HG02763 (cell line): ENCODE measurements at regions not wholly inside any gene's neighbourhood (a gene's known extent, or its start where the extent isn't known, plus 50 kb on each side); places are given as distances from the start of the nearest gene placed in this dataset.

ENCODE experiments used
- ATAC-seq: cut with Tn5 transposase; IDR thresholded peaks from one replicate; pipeline ENCODE4 v1.9.1; 2021; ENCODE audit warnings: mild to moderate bottlenecking, moderate library complexity; ENCODE audit not compliant: unreplicated experiment

DNA sequence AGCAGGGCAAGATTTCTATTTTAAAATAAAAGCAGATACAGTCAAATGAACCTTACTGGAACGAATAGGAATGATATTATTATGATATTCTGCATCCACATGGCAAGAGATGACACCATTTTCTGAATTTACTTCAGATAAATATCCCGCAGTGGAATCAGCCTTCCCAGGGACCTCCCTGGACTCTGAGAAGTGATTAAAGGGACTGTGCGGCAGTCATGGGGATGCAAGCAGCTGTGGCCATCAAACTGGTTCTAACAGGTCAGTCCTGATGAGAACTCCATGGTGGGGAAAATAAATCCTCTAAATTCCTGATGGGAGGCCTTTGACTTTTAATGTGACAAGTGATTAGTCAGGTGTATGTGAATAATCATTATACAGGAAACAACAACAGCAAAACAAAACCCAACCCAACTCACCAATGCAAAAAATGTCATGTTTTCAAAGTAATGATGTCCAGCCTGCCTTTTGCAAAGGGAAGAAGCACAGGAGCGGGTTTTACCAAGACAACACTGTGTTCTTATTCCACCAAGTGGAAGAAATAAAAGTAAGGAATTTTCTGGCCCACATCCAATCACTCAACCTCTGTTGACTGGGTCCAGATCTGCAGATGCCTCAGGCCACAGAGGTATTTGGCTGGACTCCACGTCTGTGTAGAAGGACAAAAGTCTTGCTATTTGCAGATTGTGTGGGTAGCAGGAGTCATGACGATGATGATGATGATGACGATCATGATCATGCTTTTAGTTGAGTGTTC, 61.9 kb upstream of the CITED2 start:
- no peak for ATAC-seq

DNA sequence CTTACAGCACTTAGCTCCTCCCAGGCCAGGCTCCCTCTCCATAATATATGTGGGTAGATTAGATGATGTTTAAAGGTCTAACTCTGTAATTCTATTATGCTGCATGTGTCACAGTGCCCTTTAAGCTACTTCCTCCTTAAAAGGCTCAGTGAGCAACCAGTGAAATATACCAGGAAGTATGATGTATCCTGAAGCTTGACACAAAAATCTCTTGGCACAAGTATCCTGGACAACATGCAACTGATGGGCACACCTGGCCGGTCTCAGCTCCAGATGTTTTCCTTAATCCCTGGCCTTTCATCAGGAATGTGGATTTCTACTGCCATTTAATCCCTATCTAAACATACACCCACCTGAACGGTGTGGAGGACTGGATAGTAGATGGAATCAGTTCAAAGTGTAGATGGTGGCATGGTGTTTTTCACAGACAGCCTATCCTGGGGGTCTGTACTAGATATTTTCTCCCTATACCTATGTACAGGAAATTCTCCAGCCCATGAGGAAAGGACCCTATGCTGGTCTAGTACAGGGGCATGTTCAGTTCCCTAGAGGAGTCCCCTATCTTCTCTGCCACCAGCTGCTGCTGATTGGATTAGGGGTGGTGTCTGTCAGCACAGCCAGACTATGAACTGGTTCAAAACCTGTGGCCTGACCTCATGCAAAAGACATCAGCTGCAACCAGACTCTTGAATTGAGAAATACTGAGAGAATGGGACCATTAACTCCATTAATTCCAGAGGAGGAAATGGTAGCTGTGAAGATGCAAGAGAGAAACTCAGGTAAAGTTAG, 59.4 kb upstream of the CITED2 start:
- no peak for ATAC-seq

DNA sequence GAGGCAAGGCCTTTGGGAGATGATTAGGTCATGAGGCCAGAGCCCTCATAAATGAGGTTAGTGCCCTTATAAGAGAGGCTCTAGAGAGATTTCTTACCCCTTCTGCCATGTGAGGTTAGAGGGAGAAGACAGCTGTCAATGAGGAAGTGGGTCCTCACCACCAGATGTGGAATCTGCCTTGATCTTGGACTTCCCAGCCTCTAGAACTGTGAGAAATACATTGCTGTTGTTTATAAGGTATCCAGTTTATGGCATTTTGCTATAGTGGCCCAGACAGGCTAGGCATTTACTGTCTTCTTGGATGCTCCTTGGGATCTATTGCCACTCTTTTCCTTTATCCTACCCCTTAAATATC, 57.1 kb upstream of the CITED2 start:
- no peak for ATAC-seq

DNA sequence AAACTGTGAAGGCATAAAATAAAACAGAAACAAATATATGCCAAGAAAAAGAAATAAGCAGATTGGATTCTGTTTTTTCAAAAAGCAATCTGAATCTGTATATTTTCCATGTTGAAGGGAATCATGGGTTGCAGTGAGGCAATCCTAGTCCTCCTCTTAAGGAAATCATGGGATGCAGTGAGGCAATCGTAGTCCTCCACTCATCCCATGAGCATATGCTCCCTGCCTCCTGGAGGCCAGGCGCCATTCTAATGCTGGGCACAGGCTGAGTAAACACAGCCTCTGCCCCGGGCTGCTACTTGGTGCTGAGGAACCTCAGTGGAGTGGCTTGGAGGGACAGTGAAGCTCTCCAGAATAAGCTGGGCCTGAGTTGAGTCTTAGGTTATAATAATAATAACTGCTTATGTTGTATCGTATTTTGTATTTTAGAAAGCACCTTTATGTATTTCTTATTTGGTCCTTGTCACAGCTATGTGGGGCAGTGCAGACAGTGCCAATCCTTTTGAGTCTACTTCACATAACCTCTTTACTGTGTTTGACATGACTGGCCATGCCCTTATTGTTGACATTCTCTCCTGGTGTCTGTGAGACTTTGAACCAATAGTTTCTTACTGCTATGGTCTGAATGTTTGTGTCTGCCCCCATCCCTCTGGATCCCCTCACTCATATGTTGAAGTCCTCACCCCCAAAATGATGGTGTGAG, 56.6 kb upstream of the CITED2 start:
- ATAC-seq = no peak

DNA sequence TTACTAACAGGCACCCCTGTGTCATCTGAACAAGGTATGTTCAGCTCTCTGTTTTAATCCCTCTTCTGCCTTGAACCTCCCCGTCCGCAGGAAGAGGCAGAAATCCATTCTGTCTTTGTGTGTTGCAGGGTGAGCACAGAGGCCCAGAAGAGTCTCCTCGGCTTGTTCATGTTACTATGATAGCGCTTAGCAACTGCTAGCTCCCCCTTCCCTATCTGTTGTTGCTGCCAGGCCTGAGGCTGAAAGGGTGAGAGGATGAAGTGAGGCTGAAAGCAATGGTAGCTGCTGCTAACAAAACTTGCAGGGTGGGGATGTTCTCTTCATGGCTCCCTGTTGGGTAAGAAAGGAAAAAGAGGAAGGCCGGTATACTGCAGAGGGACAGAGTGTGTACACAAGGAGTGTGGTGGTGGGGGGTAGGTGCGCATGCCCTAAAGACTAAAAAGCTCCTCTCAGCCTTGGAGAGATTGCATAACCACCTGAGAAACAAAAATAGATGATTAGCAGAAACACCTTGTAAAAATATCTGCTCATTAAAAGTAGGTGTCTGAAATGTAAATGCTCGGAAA, 55.2 kb upstream of the CITED2 start:
- no peak for ATAC-seq

DNA sequence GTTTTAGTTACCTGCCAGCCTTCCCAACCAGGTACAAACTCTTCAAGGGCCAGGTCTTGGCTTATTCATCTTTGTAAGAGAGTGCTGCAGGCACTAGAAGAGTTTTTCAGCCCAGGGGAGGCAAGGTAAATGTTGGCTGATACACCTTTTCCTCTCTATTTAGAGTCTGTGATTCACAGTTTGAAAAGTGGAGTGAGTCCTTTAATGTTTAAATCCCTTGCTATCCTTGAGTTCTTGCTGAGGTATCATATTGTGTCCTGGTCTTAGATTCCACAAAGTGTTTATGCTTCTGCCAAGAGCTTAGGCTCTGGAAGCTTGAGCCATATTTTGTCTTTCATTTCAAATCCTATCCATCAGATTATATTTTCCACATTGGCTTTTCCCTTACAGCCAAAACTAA, 52.8 kb upstream of the CITED2 start:
- no peak for ATAC-seq

DNA sequence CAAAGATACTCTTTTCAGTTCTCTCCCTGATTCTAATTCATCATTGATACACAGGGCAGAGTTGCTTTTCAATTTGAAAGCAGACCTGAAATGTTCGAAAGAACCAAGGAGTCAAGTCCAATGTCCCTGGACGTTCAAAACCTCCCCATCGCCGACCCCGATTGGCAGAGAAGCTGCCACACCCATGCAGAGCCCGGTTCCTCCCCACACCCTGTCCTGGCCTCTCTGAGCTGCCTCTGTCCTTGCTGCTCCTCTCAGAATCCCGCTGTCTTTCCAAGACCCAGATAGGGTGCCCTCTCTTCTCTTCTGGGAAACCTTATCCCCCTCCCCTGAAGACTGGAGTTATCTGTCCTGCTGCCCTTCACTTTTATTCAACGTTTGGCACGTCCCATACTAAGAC, 52.3 kb upstream of the CITED2 start:
- no peak for ATAC-seq

DNA sequence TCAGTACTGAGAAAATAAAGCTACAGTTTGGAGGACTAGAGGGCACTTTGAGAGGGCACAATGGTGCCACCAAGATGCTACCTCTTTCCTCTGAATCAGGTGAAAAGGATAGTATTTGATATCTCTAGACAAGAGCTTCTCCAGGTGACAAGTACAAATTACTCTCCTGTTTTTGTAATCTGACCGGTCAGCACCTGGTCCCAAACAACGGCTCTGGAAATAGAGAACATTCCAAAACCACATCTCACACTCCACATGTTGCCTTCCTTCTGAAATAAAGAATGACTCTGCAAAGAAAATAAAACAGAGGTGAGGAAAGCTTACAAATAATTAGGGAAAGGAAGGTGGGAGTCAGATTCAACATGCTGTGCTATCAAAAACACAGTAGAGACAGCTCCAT, 51.3 kb upstream of the CITED2 start:
- ATAC-seq = no peak

DNA sequence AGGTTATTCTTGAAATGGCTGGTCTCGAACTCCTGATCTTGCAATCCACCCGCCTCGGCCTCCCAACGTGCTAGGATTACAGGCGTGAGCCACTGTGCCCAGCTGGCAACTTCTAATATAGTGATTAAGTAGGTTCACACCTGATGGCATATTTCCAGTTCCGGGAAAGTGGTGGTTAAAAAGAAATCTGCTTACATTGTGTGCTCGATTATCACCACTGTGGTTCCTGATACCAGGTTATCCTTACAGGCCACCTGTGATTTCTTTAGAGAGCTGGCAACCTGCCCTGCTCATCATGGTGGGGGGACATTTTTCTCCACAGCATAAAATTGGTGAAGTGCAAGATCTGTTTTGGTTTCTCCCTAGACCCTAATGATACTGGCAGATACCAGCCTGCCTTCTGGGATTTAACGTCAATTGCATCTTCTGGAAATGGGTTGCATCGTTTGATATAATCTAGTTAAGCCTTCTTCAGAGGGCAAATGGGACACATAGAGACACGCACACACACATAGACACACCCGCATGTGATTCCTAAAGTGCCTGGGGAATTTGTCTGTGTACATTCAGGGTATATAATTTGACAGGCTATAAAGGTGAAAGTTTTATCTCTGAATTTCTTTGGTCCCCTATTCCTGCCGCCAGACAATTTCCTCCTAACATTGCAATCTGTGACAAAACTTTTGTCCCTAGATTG, 49.7 kb upstream of the CITED2 start:
- ATAC-seq = no peak
